GM21367 (cell line): ENCODE measurements at regions not wholly inside any gene's neighbourhood (a gene's known extent, or its start where the extent isn't known, plus 50 kb on each side); places are given as distances from the start of the nearest gene placed in this dataset.

Experiments used
- ATAC-seq: cut with Tn5 transposase; IDR thresholded peaks from one replicate; pipeline ENCODE4 v1.9.1; 2021; ENCODE audit not compliant: unreplicated experiment

DNA sequence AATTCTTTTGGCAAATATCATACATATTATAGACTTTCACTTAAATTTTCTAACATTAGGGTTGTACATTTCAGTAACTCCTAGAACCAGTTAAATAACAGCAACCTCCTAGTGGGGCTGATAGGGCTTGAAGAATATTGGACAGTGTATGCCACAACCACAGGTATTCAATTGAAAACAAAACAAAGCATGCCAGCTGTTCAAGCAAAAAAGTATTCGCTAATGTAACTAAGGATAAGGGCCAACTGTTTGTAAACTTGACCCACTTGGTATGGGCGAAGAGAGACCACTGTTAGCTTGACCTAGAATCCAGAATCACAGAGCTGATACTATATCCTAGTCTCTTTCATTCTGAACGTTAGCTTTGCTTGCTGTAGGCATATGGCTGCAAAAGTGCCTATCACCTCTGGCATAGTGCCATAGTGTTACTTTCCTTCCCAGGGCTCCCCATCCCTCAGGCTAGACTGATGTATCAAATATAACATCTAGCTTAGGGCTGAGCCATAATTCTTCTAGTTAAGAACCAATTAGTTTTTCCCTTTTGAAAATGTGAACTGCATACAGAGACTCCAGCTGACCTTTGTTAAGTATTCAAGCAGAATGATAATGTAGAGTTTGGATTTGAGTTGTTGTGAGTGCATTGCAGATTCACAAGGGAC is 458.8 kb upstream of the NRXN1 start:
- ATAC-seq: no peak

DNA sequence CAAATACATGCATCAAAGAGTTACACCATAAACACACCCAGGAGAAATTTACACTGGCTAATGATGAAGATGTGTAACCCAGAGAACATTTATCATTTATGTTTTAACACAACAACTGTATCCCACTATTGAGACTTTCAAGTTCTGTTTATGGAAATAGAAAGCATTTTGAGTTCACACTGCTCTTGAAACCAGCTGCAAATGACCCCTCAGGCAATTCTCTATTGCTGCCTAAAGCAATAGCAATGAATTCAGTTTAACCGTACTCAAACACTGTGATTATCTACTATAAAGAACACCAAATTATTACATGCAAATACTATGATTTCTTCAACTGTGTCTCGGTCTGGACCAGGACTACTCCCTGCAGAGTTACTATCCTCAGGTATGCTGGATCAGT is 452.7 kb upstream of the NRXN1 start:
- no peak for ATAC-seq

DNA sequence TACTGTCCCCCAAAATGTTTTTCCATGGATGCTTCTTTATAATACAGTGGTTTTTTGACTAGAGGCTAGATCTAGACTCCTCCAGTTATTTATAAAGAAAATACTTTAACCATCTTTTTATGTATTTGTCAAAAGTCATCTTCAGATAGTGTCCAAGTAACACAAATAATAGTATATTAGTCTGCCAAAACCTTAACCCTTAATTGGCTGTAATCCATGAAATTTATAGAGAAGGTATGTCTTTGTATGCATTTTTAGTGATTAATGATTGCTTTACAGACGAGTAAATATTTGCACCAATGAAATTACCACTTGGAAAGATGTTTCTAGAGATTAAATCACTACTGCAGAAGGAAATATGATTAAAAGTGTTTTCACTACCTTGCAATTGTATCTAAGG is 451.8 kb upstream of the NRXN1 start:
- ATAC-seq: no peak

DNA sequence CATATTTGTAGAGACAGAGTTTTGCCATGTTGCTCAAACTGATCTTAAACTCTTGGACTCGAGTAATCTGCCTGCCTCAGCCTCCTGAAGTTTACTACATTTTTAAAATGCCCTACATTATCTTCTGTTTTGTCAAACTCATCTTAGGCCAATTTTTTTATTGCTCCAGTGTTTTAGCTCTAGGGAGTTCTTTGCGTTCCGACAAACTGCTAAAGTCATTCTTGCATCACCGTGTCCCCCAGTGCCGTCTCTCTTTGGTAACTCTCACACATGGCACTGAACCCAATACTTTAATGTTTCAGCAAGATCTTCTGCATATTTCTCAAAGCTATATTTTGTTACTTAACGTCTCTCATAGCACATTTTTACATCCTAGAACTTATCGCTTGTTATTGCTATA is 440.9 kb upstream of the NRXN1 start:
- no peak for ATAC-seq

DNA sequence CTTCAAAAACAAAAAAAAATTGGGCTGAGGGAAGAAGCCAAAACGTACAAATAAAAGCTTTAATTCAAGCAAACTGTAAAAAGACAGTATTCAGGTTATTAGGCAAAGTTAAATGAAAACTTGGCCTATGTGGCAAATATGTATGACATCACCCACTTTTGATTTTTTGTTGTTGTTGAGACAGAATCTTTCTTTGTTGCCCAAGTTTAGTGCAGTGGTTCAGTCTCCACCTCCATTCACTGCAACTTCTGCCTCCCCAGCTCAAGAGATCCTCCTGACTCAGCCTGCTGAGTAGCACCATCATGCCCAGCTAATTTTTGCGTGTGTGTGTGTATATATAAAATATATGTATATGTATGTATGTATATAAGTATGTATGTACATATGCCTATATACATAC is 440.4 kb upstream of the NRXN1 start:
- no peak for ATAC-seq

DNA sequence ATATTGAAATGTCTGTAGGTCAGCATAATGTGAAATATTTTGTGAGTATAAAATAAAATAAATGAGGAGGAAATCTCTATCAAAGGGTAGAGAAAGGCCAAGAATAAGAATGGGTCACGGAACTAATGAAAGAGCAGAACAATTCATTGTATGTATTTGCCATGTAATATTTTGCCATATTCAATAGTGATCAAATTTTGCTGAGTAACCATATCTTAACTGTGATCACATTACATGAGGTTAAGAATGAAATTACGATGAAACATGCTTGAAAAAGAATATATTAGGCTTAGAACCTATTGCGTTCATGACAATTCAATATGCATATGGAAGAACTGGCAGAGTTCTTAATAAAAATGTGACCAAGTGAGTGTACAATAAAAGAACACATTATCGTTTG is 437.2 kb upstream of the NRXN1 start:
- ATAC-seq: no peak

DNA sequence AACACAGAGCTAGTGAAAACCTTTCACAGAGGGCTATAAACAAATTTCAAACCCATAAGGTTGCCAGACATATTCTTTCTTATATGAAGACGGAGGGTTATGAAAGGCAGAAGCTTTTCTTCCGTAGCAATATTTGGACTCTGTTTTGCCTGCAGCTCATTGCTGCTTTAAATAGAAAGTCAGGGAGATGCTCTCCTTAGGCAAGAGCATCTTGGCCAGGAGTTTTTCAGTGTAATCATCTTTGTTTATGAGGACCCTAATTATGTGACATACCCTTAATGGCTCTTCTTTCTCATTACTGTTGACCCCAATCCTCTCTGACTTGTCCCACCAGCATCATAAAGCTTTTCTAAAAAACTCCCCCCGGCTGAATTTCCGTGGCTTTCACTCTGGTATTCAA is 433.4 kb upstream of the NRXN1 start:
- ATAC-seq: no peak

DNA sequence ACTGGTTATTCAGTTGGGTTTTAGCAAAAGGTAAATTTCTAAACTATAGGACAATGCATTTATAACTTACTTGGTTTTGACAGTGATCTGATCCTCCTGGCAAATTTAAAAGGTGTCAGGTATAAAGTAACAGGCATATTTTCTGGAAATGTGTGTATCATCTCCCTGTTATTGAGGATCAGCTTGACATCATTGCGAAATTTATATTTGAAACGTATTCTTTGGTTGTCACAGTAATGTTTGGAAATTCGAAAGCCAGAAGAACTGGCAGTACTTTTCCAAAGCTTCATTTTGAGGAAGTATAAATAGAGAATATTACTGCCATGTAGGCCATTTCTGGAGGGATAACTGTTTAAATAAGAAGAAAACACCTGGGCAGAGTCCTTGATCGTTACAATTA is 422.2 kb upstream of the NRXN1 start:
- ATAC-seq: no peak

DNA sequence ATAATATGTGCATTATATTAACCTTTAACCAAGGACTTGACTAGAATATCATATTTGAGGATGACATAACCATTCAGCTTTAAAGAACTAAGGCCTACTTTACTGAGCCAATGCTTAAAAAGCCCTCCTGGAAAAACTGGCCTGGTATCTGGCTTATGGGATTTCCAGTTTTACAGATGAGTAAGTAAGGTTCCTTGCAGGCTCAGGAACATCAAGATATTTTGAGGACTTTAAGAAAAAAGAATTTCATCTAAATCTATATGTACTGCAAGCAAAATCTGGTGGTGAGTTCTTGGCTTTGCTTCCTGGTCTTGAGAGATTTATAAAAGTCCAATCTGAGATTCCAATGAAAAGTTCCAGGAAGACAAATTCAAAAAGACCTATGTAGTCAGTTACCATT is 417.0 kb upstream of the NRXN1 start:
- ATAC-seq: no peak

DNA sequence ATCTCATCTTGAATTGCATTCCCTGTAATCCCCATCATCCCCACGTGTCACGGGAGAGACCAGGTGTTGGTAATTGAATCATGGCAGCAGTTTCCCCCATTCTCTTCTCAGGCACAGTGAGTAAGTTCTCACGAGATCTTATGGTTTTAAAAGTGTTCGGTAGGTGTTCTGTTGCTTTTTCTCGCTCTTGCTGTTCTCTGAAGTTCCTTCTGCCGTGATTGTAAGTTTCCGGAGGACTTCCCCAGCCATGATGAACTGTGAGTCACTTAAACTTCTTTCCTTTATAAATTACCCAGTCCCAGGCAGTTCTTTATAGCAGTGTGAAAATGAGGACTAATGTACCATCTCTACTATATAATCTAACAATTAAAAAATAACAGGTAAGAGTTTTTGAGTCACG is 409.9 kb upstream of the NRXN1 start:
- ATAC-seq: no peak

DNA sequence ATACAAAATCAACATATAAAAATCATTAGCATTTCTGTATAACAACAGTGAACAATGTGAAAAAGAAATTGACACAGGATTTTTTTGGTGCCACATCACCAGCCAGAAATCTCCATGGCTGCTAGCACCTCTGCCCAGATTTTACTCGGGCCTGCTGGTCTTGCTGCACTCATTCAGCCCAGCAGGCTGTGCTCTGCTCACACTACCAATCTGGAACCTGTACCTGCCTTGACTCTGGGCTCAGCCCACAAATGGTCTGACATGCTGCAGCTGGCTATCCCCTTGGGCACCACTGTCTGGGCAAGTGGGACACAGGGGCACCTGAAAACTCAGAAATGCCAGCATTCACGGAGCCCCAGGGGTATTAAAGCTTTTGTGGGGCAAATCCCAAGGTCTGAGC is 392.5 kb upstream of the NRXN1 start:
- ATAC-seq: no peak

DNA sequence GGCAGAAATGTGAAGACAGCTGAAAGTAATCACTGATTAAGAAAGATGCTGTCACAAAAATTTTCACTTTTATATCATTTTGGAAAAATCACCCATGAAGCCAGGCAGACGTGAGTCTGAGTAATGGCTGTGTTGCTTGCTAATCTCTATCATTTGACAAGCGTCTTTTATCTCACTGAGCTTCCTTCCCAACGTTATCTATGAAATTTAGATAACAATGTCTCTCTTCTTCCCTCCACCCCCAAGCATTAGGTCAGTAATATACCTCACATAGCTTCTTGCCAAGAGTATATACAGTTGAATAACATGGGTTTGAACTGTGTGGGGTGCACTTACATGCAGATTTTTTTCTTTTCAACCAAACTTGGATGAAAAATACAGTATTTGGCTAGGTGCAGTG is 388.6 kb upstream of the NRXN1 start:
- ATAC-seq: no peak

DNA sequence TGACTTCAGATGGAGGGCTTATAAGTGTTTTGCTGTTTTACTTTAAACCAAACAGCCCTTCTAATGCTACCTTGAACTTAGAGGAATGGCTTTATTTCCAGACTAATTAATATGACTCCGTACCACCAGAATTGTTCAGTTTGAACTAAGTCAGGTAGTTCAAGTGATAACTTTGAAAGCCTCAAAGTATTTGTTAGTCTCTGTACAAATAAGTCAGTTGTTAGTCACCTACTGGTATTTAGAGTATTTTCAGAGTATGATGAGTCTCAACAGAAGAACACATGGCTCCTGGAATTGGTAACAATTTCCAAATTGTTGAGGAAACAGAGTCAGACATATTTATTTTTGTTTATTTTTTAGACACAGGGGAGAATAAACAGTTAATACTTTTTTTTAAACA is 381.8 kb upstream of the NRXN1 start:
- ATAC-seq: no peak

DNA sequence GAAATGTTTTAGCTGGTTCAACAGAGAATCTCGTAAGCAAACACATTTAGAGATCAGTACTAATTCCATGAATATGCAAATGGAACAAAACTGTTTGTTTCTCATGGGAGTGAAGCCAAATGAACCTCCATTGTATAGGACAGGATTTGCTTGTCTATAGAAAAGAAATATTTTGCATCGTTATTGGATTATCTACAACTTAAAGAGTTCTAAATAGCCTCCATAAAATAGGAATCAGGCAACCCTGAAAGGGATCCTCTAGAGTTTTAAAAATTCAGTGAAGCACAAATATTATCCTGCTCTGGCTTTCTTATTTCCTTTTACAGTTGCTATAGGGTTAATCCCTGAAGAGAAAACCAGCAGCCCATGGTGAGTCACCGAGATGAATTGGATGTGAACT is 378.4 kb upstream of the NRXN1 start:
- ATAC-seq: no peak

DNA sequence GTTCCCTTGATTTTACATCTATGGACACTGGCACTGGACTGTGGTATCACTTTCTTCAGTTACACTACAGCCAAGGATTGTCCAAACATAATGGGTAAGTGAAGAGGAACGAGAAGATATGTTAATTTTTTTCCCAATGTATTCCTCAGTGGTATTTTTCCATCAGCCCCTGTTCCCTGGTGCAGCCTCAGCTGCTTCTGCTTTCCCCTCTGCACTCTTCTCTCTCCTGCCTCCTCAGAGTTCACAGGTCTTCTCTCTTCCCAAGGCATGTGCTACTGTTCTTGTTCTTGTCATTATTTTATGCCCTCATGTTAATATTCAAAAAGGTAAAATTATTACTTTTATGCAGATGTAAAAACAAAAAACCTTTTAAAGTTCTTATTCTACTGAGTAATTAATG is 378.0 kb upstream of the NRXN1 start:
- no peak for ATAC-seq

DNA sequence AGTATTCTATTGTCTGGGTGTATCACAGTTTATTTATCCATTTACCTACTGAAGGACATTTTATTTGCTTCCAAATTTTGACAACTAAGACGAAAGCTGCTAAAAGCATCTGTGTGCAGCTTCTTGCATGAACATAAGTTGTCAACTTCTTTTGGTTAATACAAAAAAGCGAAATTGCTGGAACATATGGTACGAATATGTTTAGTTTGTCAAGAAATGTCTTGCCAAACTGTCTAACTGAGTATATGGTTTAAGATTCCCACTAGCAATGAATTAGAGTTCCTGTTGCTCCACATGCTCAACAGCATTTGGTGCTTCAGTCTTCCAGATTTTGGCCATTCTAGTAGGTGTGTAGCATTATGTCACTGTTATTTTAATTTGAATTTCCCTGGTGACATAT is 372.3 kb upstream of the NRXN1 start:
- no peak for ATAC-seq

DNA sequence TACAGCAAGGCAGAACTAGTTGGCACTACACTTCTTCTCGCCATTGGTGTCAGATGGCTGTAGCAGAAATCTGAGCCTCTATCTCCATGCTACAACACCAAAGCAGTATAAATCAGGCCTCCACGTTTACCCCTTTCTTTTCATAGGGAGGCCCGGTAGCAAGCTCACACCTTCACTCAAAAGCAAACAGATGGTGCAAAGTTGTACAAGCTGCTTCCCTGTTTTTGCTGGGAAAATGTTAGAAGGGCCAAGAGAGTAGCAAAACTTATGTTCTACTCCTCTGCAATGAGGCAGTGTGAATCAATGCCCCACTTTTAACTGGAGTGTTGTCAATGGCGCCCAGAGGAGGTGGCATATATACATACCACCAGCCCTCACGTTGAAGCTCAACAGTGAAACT is 369.6 kb upstream of the NRXN1 start:
- ATAC-seq: no peak

DNA sequence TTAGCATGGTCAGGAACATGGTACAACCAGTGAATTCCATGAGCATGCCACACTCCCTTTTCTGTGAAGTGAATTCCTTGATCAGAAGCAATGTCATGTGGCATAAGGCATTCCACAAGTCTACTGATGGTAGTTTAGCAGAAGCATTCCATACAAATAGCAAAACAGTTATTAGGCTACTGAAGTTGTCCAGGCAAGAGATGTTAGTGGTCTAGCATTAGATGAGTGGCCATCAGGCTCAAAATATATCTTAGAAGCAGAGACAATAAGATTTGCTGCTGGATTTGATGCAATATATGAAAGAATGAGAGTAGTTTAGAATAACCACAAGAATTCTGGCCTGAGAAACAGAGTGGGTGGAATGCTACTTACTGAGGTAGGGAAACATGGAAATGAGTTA is 355.3 kb upstream of the NRXN1 start:
- no peak for ATAC-seq

DNA sequence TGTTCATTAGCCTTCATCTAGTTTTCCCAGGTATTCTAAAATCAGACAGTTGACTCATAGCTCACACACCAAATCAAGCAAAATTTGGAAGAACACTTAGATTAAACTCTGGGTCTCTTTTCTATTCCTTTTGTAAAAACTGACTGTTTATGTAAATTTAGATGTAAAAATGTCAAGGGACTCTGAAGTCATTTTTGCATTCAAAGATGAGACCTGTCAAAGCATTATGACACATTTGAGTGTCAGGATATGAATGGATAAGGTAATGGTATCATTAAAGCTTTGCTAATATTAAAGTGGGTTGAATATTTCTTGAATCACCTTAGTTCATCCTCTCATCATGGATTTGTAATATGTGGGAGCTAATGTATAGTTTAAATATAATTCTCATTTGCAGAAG is 348.1 kb upstream of the NRXN1 start:
- ATAC-seq: no peak

DNA sequence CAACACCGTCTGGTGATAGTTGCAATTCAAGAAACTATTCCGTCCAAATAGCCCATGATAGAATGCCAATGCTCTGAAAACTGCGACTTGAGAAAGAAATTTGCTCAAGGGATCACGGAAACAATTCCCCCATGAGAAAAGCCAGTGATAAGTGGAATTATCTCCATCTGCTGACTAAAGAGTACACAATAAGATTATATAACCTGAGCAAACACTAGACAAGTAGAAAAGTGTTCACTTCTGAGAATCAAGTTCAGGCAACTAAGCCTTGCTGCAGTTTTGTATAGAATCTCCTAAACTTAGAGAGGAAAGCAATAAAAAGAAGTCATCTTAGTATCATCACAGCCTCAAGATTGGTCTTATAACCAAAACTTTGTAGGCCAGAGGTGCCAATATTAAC is 336.3 kb upstream of the NRXN1 start:
- no peak for ATAC-seq

DNA sequence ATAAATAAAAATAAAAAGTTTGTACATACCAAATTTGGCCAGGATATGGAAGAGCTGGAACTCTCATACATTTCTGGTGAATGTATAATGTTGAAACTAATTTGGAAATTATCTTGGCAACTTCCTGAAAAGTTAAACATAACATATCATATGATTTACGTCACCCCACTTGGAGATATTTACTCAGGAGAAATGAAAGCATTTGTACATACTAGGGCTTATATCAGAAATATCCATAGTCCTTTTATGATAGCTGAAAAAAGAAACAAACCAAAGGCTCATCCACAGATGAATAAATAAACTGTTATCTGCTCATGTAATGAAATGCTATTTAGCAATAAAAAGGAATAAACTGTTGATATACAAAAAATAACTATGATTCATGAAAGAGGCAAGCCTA is 318.2 kb upstream of the NRXN1 start:
- ATAC-seq: no peak

DNA sequence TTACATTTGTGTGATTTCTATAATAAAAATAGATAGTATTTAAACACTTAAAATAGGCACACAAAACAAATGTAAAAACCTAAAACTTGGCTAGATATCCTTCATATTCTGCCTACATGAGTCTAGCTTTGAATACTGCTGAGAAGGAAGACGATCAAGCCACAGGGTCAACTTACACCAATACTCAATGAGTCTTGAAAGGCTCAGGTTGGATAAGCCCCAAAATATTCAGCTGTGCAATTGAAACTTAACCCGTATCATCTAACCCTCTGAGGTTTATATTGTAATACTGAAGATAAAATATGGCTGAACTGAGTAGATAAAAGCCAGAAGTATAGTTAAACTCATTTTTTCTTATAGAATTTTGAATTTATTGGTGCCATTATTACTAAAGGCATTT is 313.0 kb upstream of the NRXN1 start:
- ATAC-seq: no peak

DNA sequence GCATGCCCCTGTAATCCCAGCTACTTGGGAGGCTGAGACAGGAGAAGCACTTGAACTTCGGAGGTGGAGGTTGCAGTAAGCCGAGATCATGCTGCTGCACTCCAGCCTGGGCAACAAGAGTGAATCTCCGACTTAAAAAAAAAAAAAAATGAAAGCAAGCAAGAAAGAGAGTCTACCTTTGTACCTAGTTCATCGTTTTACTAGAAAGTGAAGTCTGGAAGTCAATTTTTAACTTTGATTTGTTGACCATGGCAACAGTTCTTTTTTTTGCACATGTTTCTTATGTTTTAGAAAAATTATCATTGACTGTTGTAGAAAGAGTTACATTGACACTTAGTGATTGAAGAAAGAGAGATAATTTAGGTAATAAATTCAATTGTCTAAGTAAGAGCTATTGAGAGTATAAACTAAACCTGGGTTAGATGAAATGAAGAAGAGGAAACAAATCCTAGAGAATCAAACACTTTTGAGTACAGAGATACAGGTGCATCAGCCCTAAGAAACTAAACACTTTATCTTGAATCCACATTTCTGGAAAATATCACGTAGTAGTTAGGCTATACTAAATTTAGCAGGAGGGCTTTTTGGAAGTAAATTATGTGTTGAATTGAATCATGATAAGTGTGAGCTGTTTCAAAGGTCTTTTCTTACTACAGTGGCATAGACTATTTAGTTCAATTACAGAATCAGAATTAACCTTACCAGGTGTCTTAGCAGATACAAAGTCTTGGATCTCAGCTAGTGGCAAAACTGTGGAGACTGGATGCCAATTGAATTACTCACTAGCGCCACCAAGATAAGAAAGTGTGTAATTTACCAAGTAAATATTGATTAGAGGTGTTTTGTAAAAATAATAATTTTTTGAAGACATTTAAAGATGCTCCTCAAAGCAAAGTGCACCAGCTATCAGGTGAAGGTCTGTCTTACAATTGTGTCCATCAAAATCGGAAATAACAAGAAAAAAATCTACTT is 303.4 kb upstream of the NRXN1 start:
- no peak for ATAC-seq
